NCI-H146 treated with DMSO at 0.1 percent for 48 hours (cell line): ENCODE measurements at regions not wholly inside any gene's neighbourhood (a gene's known extent, or its start where the extent isn't known, plus 50 kb on each side); places are given as distances from the start of the nearest gene placed in this dataset.
"Not testable (repeated sequence)": the region's sequence is repeated elsewhere in the genome, so short reads cannot be mapped to it uniquely, and the experiment has no call there.

Experiments
- DNase-seq: peaks from one replicate; lab custom pipeline; 2025; ENCODE audit not compliant: unreplicated experiment; lab: John Stamatoyannopoulos, UW

GRCh38 chr11:122209619-122210366 is 93.8 kb upstream of the BLID start:
- no peak for DNase-seq

DNA sequence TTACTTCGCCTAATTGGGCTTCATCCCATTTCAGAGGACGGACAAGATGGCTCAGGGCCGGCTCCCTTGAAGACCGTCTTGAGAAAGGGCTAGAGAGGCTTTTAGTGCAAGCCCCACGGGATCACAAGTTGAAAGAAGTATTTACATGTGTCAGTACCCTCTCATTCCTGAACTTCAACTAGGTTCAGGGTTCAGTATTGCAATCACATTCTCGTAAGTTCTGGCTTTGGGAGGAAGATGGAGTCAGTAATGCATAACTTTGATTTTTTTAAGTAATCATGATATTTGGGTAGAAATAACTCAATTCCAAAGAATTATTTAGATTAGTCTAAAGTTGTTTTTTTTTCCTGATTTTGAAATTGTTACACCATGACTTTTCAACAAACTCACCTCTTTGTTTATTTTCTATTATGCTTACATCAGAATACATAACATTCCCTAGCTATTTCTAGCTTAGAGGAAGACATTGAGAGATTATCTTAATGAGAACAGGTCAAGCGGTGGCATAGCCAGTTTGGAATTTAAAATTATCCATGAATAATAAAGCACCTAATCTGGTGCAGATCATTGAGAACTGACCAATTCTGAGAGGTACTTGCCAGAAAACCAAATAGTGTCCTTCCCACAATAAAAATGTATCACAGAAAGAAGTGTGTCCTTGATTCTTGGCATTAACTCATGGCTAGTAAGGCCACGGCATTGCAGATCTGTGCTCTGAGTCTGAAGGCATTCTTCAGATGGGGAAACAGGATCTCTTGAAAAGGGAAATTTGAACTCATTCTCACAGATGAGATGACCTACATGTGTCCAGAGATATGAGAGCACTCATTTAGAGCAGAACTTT is 92.1 kb upstream of the BLID start:
- DNase-seq, result no peak

GRCh38 chr11:122207505-122207904 is 91.5 kb upstream of the BLID start:
- DNase-seq, result no peak

DNA sequence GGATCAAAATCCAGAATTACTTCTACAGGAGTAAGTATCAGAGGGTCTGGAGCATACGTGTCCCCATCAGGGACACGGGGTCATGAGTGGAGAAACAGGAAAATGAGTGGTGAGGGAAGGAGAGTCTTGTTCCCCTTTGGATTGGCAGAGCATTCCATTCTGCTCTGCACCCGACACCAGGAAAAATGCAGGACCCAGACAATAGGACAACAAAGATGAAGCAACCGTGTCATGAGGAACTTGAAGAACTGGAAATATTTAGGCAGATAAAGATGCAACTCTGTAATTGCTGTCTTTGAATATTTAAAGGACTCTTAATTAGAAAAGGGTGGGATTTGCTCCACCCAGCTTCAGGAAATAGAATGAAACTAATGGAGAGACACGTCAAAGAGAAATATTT is 89.0 kb upstream of the BLID start:
- no peak for DNase-seq

- no peak for DNase-seq
Measured at GRCh38 chr11:122204206-122204605, 88.2 kb upstream of the BLID start.

DNA sequence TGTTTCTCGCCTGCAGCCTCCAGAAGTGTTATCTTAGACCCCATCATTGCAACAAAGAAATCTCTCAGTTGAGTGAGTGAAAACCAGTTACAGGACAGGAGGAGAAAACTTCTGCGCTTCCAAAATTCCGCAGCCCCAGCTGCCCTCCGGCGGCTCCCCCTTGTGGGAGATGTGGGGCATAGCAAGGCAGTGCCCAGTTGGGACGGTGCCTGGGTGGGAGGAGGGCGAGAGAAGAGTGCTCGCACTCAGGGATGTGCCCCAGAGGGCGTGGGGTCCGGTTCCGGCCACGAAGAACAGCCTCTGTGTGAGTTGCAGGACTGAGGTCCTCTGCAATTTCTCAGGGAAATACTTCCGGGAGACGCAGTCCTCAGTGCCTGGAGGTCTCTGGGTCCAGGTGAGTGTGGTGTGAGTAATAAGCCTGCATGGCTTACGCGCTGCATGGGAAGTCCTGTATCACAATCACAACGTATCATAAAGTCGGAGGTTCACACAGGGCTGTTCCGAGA is 87.0 kb upstream of the BLID start:
- DNase-seq, result no peak

- DNase-seq, result no peak
Measured at GRCh38 chr11:122202161-122202950, 86.3 kb upstream of the BLID start.

DNA sequence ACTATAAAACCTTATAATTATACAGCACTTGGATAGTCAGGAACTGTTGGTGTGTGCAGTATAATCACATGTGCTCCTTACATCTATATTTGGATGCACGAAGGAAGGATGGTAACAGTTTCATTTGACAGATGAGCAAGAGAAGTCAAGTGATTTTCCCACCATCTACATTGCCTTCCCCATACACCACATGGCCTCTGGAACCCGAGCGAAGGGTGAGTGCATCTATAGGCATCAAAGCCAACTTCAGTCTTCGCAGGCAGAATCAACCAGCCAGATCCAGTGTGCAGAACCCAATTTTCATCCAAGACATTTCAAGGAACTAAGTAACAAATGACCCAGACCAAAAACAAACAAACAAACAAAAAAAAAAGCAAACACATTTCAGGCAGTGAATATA is 85.1 kb upstream of the BLID start:
- no peak for DNase-seq

GRCh38 chr11:122199661-122200060 is 83.6 kb upstream of the BLID start:
- DNase-seq, result no peak

DNA sequence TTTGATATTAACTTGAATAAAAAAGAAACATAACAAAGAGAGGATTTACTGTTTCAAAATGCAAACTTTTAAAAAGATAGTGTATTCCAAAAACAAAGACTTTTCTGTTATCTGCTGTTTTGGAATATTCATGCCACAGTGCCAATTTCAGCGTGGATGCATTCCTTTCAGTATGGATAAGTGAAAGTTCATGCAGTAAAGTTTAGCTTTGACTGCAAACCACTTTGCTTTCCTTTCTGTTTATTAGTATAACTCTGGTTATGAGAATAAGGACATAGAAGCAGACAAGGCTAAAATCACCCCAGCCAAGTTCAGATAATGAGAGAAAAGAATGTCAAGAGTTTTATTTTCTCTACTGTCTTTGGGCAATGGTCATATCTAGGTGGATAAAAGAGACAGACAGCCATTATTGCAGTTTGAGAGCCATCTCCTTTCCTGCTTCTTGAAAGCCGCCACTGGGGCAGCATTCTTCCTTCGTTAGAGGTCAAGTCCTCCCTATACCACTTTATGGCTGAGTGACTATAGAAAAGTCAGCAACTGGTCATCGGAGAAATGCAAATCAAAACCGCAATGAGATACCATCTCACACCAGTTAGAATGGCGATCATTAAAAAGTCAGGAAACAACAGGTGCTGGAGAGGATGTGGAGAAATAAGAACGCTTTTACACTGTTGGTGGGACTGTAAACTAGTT is 82.4 kb upstream of the BLID start:
- DNase-seq, result no peak

DNA sequence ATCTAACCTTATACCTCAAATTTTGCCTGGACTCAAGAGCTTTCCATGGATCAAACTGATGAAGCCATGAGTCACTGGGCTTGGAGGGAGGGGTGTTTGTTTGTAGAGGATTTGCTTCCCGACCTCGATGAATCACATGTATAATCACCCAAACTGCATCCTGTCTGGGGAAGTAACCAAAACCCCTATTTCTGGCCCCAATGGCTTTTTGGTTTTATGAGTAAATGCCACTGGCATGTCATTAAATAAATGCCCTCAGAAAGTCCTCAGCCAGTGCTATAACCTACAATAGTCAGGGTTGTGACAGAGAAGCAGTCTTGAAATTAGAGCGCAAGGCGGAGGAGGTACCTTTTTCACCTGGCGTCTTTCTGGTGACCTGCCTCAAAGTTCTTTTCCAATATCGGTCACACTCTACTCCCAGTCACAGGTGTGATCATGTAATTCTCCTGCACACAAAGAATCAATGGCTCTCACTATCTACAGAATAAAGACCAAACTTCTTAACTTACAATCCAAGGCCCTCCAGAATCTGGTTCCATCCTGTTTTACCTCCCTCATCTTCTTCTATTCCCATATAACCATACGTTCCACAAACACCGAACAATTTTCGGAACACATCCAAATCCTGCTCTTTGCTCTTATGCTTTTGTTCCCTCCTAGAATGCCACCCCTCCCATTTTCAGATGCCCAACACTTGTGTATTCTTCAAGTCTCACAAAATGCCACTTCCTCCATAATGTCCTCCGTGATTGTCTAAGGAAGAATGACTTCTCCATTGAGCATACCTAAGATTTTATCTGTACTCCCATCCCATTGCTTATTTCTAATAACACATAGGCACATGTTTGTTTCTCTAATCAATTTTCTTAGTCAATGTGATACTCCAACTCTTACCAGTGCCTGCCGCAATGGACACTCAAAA is 81.3 kb upstream of the BLID start:
- no peak for DNase-seq

GRCh38 chr11:122195790-122196189 is 79.8 kb upstream of the BLID start:
- DNase-seq, result no peak

GRCh38 chr11:122193881-122194480 is 78.0 kb upstream of the BLID start:
- DNase-seq, result not testable (repeated sequence)

GRCh38 chr11:122193457-122193856 is 77.4 kb upstream of the BLID start:
- DNase-seq, result no peak

DNA sequence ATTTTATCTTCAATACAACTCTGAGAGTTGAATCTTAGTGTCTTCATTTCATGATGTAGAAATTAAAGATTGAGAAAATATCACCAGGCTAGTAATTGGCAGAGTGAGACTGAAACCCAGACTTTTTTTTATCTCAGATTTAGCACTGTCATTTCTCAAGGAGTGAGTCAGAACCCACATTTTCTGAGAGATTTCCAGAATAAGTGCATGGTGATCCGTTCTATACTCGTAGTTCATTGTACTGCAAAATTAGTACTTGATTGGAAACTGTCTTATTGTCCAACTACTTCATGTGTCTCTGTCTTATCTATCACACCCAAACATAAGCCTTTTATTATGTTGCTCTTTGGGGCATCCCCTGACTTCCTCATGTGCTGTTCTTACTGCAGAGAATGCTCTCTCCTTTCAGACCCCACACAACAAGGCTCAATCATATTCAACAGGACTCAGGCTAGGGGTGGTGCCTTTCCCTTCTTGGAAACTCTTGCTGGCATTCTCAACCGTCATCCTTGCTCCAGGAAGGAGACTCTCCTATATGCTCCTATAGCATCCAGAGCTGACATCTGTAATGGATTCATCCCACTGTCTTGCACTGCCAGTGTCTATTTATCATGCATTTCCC is 76.7 kb upstream of the BLID start:
- DNase-seq, result no peak

- no peak for DNase-seq
Measured at GRCh38 chr11:122190768-122191167, 74.8 kb upstream of the BLID start.

- DNase-seq, result no peak
Measured at GRCh38 chr11:122189229-122189628, 73.2 kb upstream of the BLID start.

DNA sequence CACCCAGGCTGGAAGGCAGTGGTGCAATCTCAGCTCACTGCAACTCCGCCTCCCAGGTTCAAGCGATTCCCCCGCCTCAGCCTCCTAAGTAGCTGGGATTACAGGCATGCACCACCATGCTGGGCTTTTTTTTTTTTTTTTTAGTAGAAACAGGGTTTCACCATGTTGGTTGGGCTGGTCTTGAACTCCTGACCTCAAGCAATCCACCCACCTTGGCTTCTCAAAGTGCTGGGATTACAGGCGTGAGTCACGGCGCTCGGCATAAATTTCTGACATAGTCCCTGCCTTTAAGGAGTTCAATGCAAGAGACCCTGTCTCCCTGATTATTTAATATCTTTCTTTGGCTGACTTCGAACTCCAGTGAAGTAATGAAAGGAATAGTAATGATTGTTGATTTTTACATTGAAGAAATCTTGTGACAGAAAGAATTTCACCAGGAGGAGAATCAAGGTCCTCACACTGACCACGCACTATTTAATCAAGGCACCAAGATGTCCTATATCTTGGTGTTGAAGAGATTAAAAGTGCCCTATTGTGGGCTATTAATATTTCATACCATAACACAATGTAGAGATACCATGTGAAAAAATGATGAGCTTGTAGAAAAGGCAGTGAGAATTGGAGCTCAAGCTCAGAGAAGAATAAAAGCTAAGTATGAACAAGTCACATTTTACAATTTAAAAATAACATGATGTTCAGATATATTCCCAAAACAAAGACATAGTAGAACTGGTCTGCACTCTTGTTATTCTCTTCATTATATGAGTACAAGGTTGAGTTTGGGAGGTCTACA is 71.6 kb upstream of the BLID start:
- no peak for DNase-seq
